WERI-Rb-1 (cell line): ENCODE measurements at regions not wholly inside any gene's neighbourhood (a gene's known extent, or its start where the extent isn't known, plus 50 kb on each side); places are given as distances from the start of the nearest gene placed in this dataset.

Source experiments
- DNase-seq: peaks from one replicate; pipeline ENCODE4 v3.0.0-alpha.2; 2020
- H3K27ac ChIP-seq: fragments of 250-450 bp; sonication (Bioruptor Pico); 2 replicates; pipeline ENCODE4 v1.5.1; 2020; ENCODE audit warnings: mild to moderate bottlenecking, moderate library complexity
- H3K27me3 ChIP-seq: fragments of 250-450 bp; sonication (Bioruptor Pico); 2 replicates; pipeline ENCODE4 v1.5.1; 2021; ENCODE audit warnings: mild to moderate bottlenecking, low read depth, moderate library complexity; ENCODE audit not compliant: insufficient read depth, severe bottlenecking
- H3K36me3 ChIP-seq: fragments of 250-450 bp; sonication (Bioruptor Pico); 2 replicates; pipeline ENCODE4 v1.5.1; 2020; ENCODE audit warnings: mild to moderate bottlenecking, moderate library complexity
- H3K4me3 ChIP-seq: 2 replicates; pipeline ENCODE4 v1.5.1; 2011; ENCODE audit warnings: low read depth, mild to moderate bottlenecking, control low read depth, low read length
- H3K9me3 ChIP-seq: fragments of 250-450 bp; sonication (Bioruptor Pico); 2 replicates; pipeline ENCODE4 v1.5.1; 2021; ENCODE audit warnings: mild to moderate bottlenecking, moderate library complexity; ENCODE audit not compliant: severe bottlenecking
- TF ChIP-seq, protein P1 (sequence below): IDR thresholded peaks from 2 replicates; pipeline ENCODE4 v1.5.1; 2011; ENCODE audit warnings: low read depth, mild to moderate bottlenecking, control low read depth, inconsistent platforms, low read length

DNA sequence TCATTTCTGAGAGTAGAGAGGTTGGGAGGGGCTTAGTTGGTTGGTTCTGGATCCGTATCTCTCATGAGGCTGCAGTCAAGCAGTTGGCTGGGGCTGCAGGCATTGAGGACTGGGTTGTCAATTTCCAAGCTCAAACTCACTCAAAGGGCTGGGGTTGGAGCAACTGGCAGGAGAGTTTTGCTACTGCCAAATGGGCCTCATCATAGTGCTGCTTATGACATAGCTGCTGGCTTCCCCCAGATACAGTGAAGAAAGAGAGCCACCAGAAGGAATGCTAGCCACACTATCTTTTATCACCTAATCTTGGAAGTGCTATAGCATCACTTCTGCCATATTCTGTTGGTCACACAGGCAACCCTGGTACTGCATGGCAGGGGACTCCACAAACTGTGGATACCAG, 363.5 kb upstream of the USP24 start:
- Histone ChIP-seq H3K9me3 (no peaks in the 10 kb centered on the region), H3K36me3 (no peaks in the 10 kb centered on the region), H3K27ac (no peak overlapping the region), H3K27me3 (no peaks in the 10 kb centered on the region), H3K4me3 (no peak overlapping the region)
- DNase-seq, result no peak
- TF ChIP-seq, protein P1, sequence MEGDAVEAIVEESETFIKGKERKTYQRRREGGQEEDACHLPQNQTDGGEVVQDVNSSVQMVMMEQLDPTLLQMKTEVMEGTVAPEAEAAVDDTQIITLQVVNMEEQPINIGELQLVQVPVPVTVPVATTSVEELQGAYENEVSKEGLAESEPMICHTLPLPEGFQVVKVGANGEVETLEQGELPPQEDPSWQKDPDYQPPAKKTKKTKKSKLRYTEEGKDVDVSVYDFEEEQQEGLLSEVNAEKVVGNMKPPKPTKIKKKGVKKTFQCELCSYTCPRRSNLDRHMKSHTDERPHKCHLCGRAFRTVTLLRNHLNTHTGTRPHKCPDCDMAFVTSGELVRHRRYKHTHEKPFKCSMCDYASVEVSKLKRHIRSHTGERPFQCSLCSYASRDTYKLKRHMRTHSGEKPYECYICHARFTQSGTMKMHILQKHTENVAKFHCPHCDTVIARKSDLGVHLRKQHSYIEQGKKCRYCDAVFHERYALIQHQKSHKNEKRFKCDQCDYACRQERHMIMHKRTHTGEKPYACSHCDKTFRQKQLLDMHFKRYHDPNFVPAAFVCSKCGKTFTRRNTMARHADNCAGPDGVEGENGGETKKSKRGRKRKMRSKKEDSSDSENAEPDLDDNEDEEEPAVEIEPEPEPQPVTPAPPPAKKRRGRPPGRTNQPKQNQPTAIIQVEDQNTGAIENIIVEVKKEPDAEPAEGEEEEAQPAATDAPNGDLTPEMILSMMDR, result no peak

DNA sequence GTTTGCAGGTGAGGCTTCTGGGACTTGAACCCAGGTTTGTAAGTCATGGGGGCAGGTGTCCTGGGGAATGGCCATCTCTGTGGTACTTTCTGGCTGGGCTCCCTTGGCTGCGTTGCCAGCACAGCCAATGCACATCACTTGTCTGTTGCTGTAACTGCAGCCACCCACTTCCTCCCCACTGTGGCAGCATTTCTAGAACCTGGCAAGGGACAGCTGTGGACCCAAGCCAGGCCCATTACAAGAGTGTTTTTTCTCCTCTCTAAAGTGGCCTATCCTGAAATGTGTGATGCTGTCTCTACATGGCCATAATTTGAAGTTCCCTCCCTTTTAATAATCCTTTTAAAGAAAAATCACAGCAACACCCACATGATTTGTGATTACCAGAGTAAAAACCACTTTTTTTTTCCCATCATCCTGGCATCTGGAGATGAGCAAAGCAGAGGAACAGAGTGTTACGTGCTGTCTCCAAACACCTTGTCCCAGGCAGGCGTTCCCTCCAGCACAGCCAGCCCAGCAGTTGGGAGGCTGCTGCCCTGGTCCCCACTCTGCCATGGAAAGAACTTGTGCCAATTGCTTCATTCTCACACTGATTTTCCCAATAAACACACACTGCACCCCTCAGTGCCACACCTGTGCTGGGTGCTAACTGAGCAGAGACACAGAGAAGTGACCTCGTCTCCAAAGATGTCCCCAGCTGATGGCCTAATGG, 360.6 kb upstream of the USP24 start:
- H3K27ac ChIP-seq, result no peak overlapping the region
- H3K36me3 ChIP-seq, result no peaks in the 10 kb centered on the region
- no peak for DNase-seq
- no peak overlapping the region for H3K4me3 ChIP-seq
- H3K27me3 ChIP-seq, result no peaks in the 10 kb centered on the region
- H3K9me3 ChIP-seq, result no peaks in the 10 kb centered on the region
- TF ChIP-seq, protein P1, result no peak

DNA sequence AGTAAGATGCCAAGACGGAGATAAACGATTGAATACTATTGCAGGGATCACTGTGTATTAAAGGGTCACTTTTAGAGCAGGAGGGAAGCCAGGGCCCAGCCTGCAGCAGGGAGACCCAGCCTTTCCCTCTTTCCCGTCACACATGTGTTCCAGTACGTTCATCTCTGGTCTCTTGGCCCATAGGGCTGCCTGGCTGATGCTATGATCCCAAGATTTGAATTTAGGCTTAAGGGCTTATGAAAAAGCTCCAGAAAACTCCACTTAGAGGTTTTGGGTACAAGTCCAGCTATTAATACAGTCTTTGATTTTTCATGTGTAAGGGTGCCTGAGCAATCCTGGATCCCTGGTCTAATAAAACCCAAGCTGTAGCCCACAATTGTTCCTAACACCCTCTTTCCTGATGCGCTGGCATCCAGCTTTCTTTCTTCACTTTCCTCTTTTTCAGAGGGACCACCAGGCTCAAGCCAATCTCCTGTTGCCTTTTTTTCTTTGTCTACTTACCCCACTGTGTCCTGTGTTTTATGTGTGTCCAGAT, 359.6 kb upstream of the USP24 start:
- Histone ChIP-seq H3K9me3 (no peaks in the 10 kb centered on the region), H3K4me3 (no peak overlapping the region), H3K27ac (no peak overlapping the region), H3K27me3 (no peaks in the 10 kb centered on the region), H3K36me3 (no peaks in the 10 kb centered on the region)
- TF ChIP-seq, protein P1, result no peak
- DNase-seq, result no peak

DNA sequence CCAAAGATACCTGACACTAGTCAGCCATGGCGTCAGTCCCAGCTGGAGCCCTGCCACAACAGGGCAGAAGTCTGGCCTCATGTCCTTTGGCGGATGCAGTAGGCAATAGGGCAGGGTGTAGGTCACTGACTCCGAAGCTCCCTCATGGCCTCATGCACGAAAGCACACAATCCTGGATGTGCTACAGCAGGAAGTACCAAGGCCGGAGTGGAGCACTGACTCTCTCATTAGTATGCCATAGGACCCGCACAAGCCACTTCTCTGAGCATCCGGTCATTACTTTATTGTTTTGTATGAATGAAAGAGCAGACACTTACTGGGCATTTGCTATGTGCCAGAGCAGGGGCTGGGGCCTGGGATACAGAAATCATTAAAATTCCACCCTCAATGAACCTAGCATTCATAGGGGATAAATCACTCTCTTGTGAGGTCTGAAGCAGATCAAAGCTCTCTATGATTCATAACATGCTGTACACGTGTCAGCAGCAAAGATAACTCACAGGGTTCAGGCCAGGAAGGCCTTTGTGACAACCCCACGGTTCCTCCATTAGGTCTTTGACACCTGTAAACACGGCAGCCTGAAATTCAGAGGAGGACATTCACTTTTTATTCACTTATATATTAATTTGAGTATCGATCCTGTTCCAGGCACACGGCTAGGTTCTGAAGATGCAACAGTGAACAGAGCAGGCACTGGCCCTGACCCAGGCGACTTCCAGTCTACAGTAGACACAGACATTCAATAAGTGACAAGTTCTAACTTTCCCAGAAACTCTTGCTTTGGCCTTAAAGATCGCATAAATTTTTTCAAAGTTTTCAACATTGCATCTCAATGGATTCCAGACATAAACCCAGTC, 357.9 kb upstream of the USP24 start:
- DNase-seq, result no peak
- Histone ChIP-seq H3K27me3 (no peaks in the 10 kb centered on the region), H3K4me3 (no peak overlapping the region), H3K36me3 (no peaks in the 10 kb centered on the region), H3K27ac (no peak overlapping the region), H3K9me3 (peaks cover 4% of the 10 kb centered on the region)
- TF ChIP-seq, protein P1, result no peak

DNA sequence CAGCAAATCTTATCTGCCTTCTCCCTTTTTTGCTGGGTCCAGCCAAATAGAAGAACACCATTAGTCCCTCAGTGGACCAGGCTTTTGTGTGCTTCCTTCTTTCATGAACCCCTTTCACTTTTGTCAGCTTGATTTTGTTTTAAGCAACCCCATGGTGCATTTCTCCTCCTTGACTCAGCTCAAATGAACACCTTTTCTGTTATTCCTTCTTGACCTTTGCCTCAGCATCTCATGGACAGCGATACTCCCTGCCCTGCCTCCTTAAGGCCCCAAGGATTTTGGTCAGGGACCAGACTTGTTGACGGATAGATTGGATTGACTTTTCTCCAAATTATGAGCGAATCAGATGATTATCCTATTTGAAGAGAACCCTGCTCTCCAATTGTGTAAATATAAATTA, 356.6 kb upstream of the USP24 start:
- no peak for DNase-seq
- Histone ChIP-seq H3K27me3 (no peaks in the 10 kb centered on the region), H3K27ac (no peak overlapping the region), H3K4me3 (no peak overlapping the region), H3K9me3 (peaks cover 4% of the 10 kb centered on the region), H3K36me3 (no peaks in the 10 kb centered on the region)
- TF ChIP-seq, protein P1, result no peak
